ENCODE measurements at regions not wholly inside any gene's neighbourhood (a gene's known extent, or its start where the extent isn't known, plus 50 kb on each side); places are given as distances from the start of the nearest gene placed in this dataset.

- no peak for TF ChIP-seq CTCF (IDR thresholded peaks at IDR 0.05; ENCODE audit: low read length)
- no peak for TF ChIP-seq EZH2 (IDR thresholded peaks at IDR 0.05; ENCODE audit: borderline replicate concordance, low read length)
- H3K79me2 ChIP-seq (ENCODE audit: insufficient read depth, low read length) = no peaks in the 10 kb centered on the region
- H3K4me1 ChIP-seq (ENCODE audit: insufficient read depth, low read length, severe bottlenecking) = no peaks in the 10 kb centered on the region
- no peak overlapping the region for H2AFZ ChIP-seq (ENCODE audit: low read length)
- H4K20me1 ChIP-seq (ENCODE audit: insufficient read depth, low read length) = no peaks in the 10 kb centered on the region
- no peaks in the 10 kb centered on the region for H3K9me3 ChIP-seq (ENCODE audit: low read length)
- H3K27ac ChIP-seq (ENCODE audit: low read depth, low read length, poor library complexity, severe bottlenecking) = no peak overlapping the region
- H3K4me3 ChIP-seq (ENCODE audit: low read depth, low read length, poor library complexity, severe bottlenecking) = no peak overlapping the region
- no peak overlapping the region for H3K9ac ChIP-seq (ENCODE audit: low read length)
- H3F3A ChIP-seq (ENCODE audit: insufficient read depth, low read length) = no peaks in the 10 kb centered on the region
- H3K9me2 ChIP-seq (ENCODE audit: low read depth, low read length) = no peaks in the 10 kb centered on the region
- H3K4me2 ChIP-seq (ENCODE audit: low read length) = no peak overlapping the region
- no peaks in the 10 kb centered on the region for H3K36me3 ChIP-seq (ENCODE audit: insufficient read depth, low read length)
- no peaks in the 10 kb centered on the region for H3K27me3 ChIP-seq (ENCODE audit: insufficient read depth, low read length)
Observed at GRCh38 chr9:104334549-104334948, 169.5 kb upstream of the OR13F1 start.

GRCh38 chr9:104339692-104340091, 164.4 kb upstream of the OR13F1 start:
- no peaks in the 10 kb centered on the region for H3K27me3 ChIP-seq (ENCODE audit: insufficient read depth, low read length)
- no peak overlapping the region for H2AFZ ChIP-seq (ENCODE audit: low read length)
- no peak overlapping the region for H3K4me2 ChIP-seq (ENCODE audit: low read length)
- H3F3A ChIP-seq (ENCODE audit: insufficient read depth, low read length) = no peaks in the 10 kb centered on the region
- TF ChIP-seq CTCF (IDR thresholded peaks at IDR 0.05; ENCODE audit: low read length) = no peak
- TF ChIP-seq EZH2 (IDR thresholded peaks at IDR 0.05; ENCODE audit: borderline replicate concordance, low read length) = no peak
- H3K4me1 ChIP-seq (ENCODE audit: insufficient read depth, low read length, severe bottlenecking) = no peaks in the 10 kb centered on the region
- H3K36me3 ChIP-seq (ENCODE audit: insufficient read depth, low read length) = no peaks in the 10 kb centered on the region
- H3K9me2 ChIP-seq (ENCODE audit: low read depth, low read length) = no peaks in the 10 kb centered on the region
- H3K9me3 ChIP-seq (ENCODE audit: low read length) = no peaks in the 10 kb centered on the region
- no peaks in the 10 kb centered on the region for H3K79me2 ChIP-seq (ENCODE audit: insufficient read depth, low read length)
- H4K20me1 ChIP-seq (ENCODE audit: insufficient read depth, low read length) = no peaks in the 10 kb centered on the region
- no peak overlapping the region for H3K9ac ChIP-seq (ENCODE audit: low read length)
- H3K27ac ChIP-seq (ENCODE audit: low read depth, low read length, poor library complexity, severe bottlenecking) = no peak overlapping the region
- no peak overlapping the region for H3K4me3 ChIP-seq (ENCODE audit: low read depth, low read length, poor library complexity, severe bottlenecking)

- H3K4me2 ChIP-seq (ENCODE audit: low read length) = no peak overlapping the region
- no peak overlapping the region for H3K27ac ChIP-seq (ENCODE audit: low read depth, low read length, poor library complexity, severe bottlenecking)
- no peaks in the 10 kb centered on the region for H3K36me3 ChIP-seq (ENCODE audit: insufficient read depth, low read length)
- no peak overlapping the region for H3K9ac ChIP-seq (ENCODE audit: low read length)
- no peaks in the 10 kb centered on the region for H3K9me2 ChIP-seq (ENCODE audit: low read depth, low read length)
- H3K79me2 ChIP-seq (ENCODE audit: insufficient read depth, low read length) = no peaks in the 10 kb centered on the region
- no peaks in the 10 kb centered on the region for H3F3A ChIP-seq (ENCODE audit: insufficient read depth, low read length)
- H3K4me3 ChIP-seq (ENCODE audit: low read depth, low read length, poor library complexity, severe bottlenecking) = no peak overlapping the region
- TF ChIP-seq EZH2 (IDR thresholded peaks at IDR 0.05; ENCODE audit: borderline replicate concordance, low read length) = no peak
- TF ChIP-seq CTCF (IDR thresholded peaks at IDR 0.05; ENCODE audit: low read length) = no peak
- no peaks in the 10 kb centered on the region for H3K27me3 ChIP-seq (ENCODE audit: insufficient read depth, low read length)
- no peaks in the 10 kb centered on the region for H3K9me3 ChIP-seq (ENCODE audit: low read length)
- H4K20me1 ChIP-seq (ENCODE audit: insufficient read depth, low read length) = no peaks in the 10 kb centered on the region
- H2AFZ ChIP-seq (ENCODE audit: low read length) = no peak overlapping the region
- no peaks in the 10 kb centered on the region for H3K4me1 ChIP-seq (ENCODE audit: insufficient read depth, low read length, severe bottlenecking)
Observed at GRCh38 chr9:104342552-104342951, 161.5 kb upstream of the OR13F1 start.
